ENCODE measurements at regions not wholly inside any gene's neighbourhood (a gene's known extent, or its start where the extent isn't known, plus 50 kb on each side); places are given as distances from the start of the nearest gene placed in this dataset.
A peak's percentile ranks its signal among the peaks of the same experiment; 100 is the strongest.

- no peaks in the 10 kb centered on the region for H3K9me3 ChIP-seq (ENCODE audit: control insufficient read depth, insufficient read depth, low read length)
- dilution Hi-C loops (cut with HindIII; ENCODE audit: low sequenced_read_pairs, unreplicated experiment), result no loop called here
- ATAC-seq (ENCODE audit: low read depth), result no peak
These were observed 50.5 kb downstream of the SIPA1L2 start for GRCh38 chr1:232579466-232579865.

More at GRCh38 chr1:232579466-232579865, 50.5 kb downstream of the SIPA1L2 start:
- Histone ChIP-seq H3K9ac (ENCODE audit: low read depth, low read length) (no peak overlapping the region), H4K20me1 (ENCODE audit: insufficient read depth, low read length) (peaks cover 3% of the 10 kb centered on the region; the same call in 1 of the 2 replicates), H3K23ac (ENCODE audit: low read depth, low read length) (no peak overlapping the region), H3K27ac (ENCODE audit: insufficient read depth, low read length) (no peak overlapping the region), H2AK9ac (replicated peaks; ENCODE audit: low read depth, low read length, poor library complexity) (no peak overlapping the region), H2BK20ac (ENCODE audit: low read depth, low read length) (no peak overlapping the region), H3K4ac (ENCODE audit: low read depth, low read length) (peak overlapping the region; percentile 10; the same call in 1 of the 2 replicates), H3K4me3 (ENCODE audit: insufficient read depth, low read depth, low read length) (no peak overlapping the region), H2BK15ac (ENCODE audit: low read depth, low read length) (no peak overlapping the region), H3K14ac (replicated peaks; ENCODE audit: low read depth, low read length) (no peak overlapping the region), H3K4me2 (ENCODE audit: low read depth, low read length) (no peak overlapping the region), H3K4me1 (ENCODE audit: control insufficient read depth, insufficient read depth, low read length) (peaks cover 2% of the 10 kb centered on the region; the same call in 1 of the 2 replicates), H3K9me1 (ENCODE audit: insufficient read depth, low read length) (peaks cover 4% of the 10 kb centered on the region; the same call in 1 of the 2 replicates), H2AK5ac (ENCODE audit: low read depth, low read length) (no peak overlapping the region), H3K56ac (ENCODE audit: extremely low read depth, insufficient read depth, low read length) (no peak overlapping the region), H3K27me3 (ENCODE audit: control insufficient read depth, insufficient read depth, low read length) (no peaks in the 10 kb centered on the region), H4K91ac (ENCODE audit: insufficient read depth, low read depth, low read length) (no peak overlapping the region), H3K36me3 (ENCODE audit: control insufficient read depth, insufficient read depth, low read length) (no peaks in the 10 kb centered on the region), H3K79me1 (ENCODE audit: low read depth in 1 of 2, low read length in 2 of 2) (peaks cover 0 to 12% of the 10 kb centered on the region in 2 experiments; a peak in 2 of 4 replicates), H2BK120ac (ENCODE audit: low read depth, low read length) (no peak overlapping the region; the same call in 1 of the 2 replicates), H2AFZ (replicated peaks; ENCODE audit: low read length, poor library complexity) (no peak overlapping the region), H4K5ac (ENCODE audit: low read depth, low read length) (no peak overlapping the region), H4K8ac (ENCODE audit: low read depth in 2 of 2, low read length in 2 of 2) (no peak overlapping the region), H2BK5ac (ENCODE audit: low read depth, low read length, poor library complexity, severe bottlenecking) (no peak overlapping the region), H3K18ac (ENCODE audit: low read depth, low read length) (no peak overlapping the region)
- intact Hi-C loops (cut with micrococcal nuclease) (no loop called here), in situ Hi-C loops (cut with MboI; ENCODE audit: low sequenced_read_pairs) (no loop called here)
- CTCF ChIA-PET, result interaction anchor here (0.9 kb wide), 1 partner anchor 48 kb away, joined by 5 read pairs; no protein-coding TSS in a partner anchor
- no peak for TF ChIP-seq RFX5 (IDR thresholded peaks at IDR 0.05; ENCODE audit: low read depth, low read length)
- WGBS, 2 experiments (ENCODE audit: extremely low coverage in 2 of 2, insufficient read length in 1 of 2), result no CpG with 5 or more reads among the region's 1 CpG
- no TSS peak for BruUV-seq (replicated peaks)
- no peak for DNase-seq
- POLR2A ChIA-PET (ENCODE audit: unreplicated experiment), result interaction anchor here (0.7 kb wide), 1 partner anchor 149 kb away, joined by 4 read pairs; no protein-coding TSS in a partner anchor

All from IMR-90 (cell line).